ENCODE measurements at regions not wholly inside any gene's neighbourhood (a gene's known extent, or its start where the extent isn't known, plus 50 kb on each side); places are given as distances from the start of the nearest gene placed in this dataset.

GRCh38 chr1:14180738-14181137, 417.7 kb upstream of the KAZN start:
- H3K27ac ChIP-seq, result no peak overlapping the region
- no peak for DNase-seq
- no peaks in the 10 kb centered on the region for H4K20me1 ChIP-seq (ENCODE audit: insufficient read depth)
- intact Hi-C loops (cut with micrococcal nuclease; ENCODE audit: unreplicated experiment), result no loop called here
- POLR2A ChIA-PET (ENCODE audit: unreplicated experiment), result no interaction called here
- no peaks in the 10 kb centered on the region for H3K36me3 ChIP-seq (ENCODE audit: low read depth)
- H3K4me3 ChIP-seq, result no peak overlapping the region
- peaks cover 8% of the 10 kb centered on the region for H3K27me3 ChIP-seq (ENCODE audit: insufficient read depth, low read depth)
- H3K79me2 ChIP-seq (ENCODE audit: low read depth), result no peaks in the 10 kb centered on the region
- H3K9me3 ChIP-seq (ENCODE audit: insufficient read depth, low read depth), result no peaks in the 10 kb centered on the region
- no peak overlapping the region for H2AFZ ChIP-seq
- CTCF ChIA-PET, result no interaction called here
- no peaks in the 10 kb centered on the region for H3K9me2 ChIP-seq (ENCODE audit: insufficient read depth)
- no peaks in the 10 kb centered on the region for H3K4me1 ChIP-seq (replicated peaks; ENCODE audit: insufficient read depth)
- no peaks in the 10 kb centered on the region for H3F3A ChIP-seq (ENCODE audit: insufficient read depth, low read depth)
- TF ChIP-seq CTCF (conservative IDR thresholded peaks at IDR 0.05), result no peak
- no peak for TF ChIP-seq EZH2 (IDR thresholded peaks at IDR 0.05; ENCODE audit: low read depth)
- H3K4me2 ChIP-seq, result no peak overlapping the region
- no TSS peak for BruUV-seq (replicated peaks)

GRCh38 chr1:14181191-14181795, 417.2 kb upstream of the KAZN start:
- no peaks in the 10 kb centered on the region for H4K20me1 ChIP-seq (ENCODE audit: insufficient read depth)
- CTCF ChIA-PET, result no interaction called here
- H3K9me3 ChIP-seq (ENCODE audit: insufficient read depth, low read depth), result no peaks in the 10 kb centered on the region
- no peak overlapping the region for H3K4me3 ChIP-seq
- no peak for TF ChIP-seq EZH2 (IDR thresholded peaks at IDR 0.05; ENCODE audit: low read depth)
- no peak for TF ChIP-seq CTCF (conservative IDR thresholded peaks at IDR 0.05)
- BruUV-seq (replicated peaks), result no TSS peak
- no peaks in the 10 kb centered on the region for H3K9me2 ChIP-seq (ENCODE audit: insufficient read depth)
- H2AFZ ChIP-seq, result no peak overlapping the region
- POLR2A ChIA-PET (ENCODE audit: unreplicated experiment), result no interaction called here
- H3K27ac ChIP-seq, result no peak overlapping the region
- no peak for DNase-seq
- H3K36me3 ChIP-seq (ENCODE audit: low read depth), result no peaks in the 10 kb centered on the region
- H3K4me2 ChIP-seq, result no peak overlapping the region
- H3K79me2 ChIP-seq (ENCODE audit: low read depth), result no peaks in the 10 kb centered on the region
- H3K27me3 ChIP-seq (ENCODE audit: insufficient read depth, low read depth), result peaks cover 8% of the 10 kb centered on the region; the same call in 1 of the 2 replicates
- no peaks in the 10 kb centered on the region for H3K4me1 ChIP-seq (replicated peaks; ENCODE audit: insufficient read depth)
- intact Hi-C loops (cut with micrococcal nuclease; ENCODE audit: unreplicated experiment), result no loop called here
- no peaks in the 10 kb centered on the region for H3F3A ChIP-seq (ENCODE audit: insufficient read depth, low read depth)

- Histone ChIP-seq H2AFZ (no peak overlapping the region), H3K79me2 (ENCODE audit: low read depth) (no peaks in the 10 kb centered on the region), H4K20me1 (ENCODE audit: insufficient read depth) (no peaks in the 10 kb centered on the region), H3K4me2 (no peak overlapping the region), H3K36me3 (ENCODE audit: low read depth) (no peaks in the 10 kb centered on the region), H3F3A (ENCODE audit: insufficient read depth, low read depth) (no peaks in the 10 kb centered on the region), H3K4me3 (no peak overlapping the region), H3K9me3 (ENCODE audit: insufficient read depth, low read depth) (no peaks in the 10 kb centered on the region), H3K9me2 (ENCODE audit: insufficient read depth) (no peaks in the 10 kb centered on the region), H3K27me3 (ENCODE audit: insufficient read depth, low read depth) (peaks cover 8% of the 10 kb centered on the region; the same call in 1 of the 2 replicates), H3K4me1 (replicated peaks; ENCODE audit: insufficient read depth) (no peaks in the 10 kb centered on the region), H3K27ac (no peak overlapping the region)
- TF ChIP-seq EZH2 (IDR thresholded peaks at IDR 0.05; ENCODE audit: low read depth) (no peak), CTCF (conservative IDR thresholded peaks at IDR 0.05) (no peak)
- intact Hi-C loops (cut with micrococcal nuclease; ENCODE audit: unreplicated experiment), result no loop called here
- DNase-seq, result no peak
- no TSS peak for BruUV-seq (replicated peaks)
- CTCF ChIA-PET, result no interaction called here
- POLR2A ChIA-PET (ENCODE audit: unreplicated experiment), result no interaction called here
These were observed 415.6 kb upstream of the KAZN start for GRCh38 chr1:14182856-14183255.

Measured in PC-9 (cell line).